GM12874 (cell line): ENCODE measurements at regions not wholly inside any gene's neighbourhood (a gene's known extent, or its start where the extent isn't known, plus 50 kb on each side); places are given as distances from the start of the nearest gene placed in this dataset.

Experiments used
- TF ChIP-seq, protein P1 (sequence below): IDR thresholded peaks from 2 replicates; pipeline ENCODE4 v1.5.1; 2011; ENCODE audit warnings: low read depth, mild to moderate bottlenecking, control low read depth, low read length, moderate library complexity; ENCODE audit not compliant: insufficient read depth

DNA sequence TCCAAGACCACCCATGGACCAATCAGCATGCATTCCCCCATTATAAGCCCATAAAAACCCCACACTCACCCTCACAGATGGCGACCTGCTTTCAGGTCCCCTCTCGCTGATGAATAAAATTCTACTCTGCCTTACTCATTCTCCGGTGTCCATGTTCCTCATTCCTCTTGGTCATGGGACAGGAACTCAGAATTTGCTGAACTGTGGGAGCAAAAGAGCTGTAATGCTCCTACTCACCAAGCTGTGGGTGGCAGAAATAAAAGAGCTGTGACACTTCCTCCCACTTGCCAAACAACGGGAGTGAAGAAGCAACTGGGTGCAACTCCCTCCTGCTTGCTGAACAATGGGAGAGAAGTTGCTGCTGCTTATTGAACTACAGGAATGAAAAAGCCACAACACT lies 168.5 kb upstream of the PCDH18 start:
- TF ChIP-seq, protein P1, sequence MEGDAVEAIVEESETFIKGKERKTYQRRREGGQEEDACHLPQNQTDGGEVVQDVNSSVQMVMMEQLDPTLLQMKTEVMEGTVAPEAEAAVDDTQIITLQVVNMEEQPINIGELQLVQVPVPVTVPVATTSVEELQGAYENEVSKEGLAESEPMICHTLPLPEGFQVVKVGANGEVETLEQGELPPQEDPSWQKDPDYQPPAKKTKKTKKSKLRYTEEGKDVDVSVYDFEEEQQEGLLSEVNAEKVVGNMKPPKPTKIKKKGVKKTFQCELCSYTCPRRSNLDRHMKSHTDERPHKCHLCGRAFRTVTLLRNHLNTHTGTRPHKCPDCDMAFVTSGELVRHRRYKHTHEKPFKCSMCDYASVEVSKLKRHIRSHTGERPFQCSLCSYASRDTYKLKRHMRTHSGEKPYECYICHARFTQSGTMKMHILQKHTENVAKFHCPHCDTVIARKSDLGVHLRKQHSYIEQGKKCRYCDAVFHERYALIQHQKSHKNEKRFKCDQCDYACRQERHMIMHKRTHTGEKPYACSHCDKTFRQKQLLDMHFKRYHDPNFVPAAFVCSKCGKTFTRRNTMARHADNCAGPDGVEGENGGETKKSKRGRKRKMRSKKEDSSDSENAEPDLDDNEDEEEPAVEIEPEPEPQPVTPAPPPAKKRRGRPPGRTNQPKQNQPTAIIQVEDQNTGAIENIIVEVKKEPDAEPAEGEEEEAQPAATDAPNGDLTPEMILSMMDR = no peak

DNA sequence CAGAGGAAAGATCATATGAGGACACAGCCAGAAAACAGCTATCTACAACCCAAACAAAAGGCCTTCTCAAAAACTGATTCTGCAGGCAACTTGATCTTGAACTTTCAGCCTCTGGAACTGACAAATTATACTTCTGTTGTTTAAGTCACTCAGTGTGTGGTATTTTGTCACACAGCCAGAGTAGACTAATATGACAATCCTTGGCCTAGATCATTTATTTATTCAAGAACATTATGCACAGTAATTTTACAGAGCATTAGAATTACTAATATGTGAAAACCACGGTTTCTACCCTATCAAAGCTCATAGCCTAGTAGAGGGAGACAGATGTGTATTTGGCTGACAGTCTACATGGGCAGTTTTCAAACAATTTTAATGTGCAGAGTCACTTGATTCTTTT lies 167.8 kb upstream of the PCDH18 start:
- TF ChIP-seq, protein P1 = no peak

DNA sequence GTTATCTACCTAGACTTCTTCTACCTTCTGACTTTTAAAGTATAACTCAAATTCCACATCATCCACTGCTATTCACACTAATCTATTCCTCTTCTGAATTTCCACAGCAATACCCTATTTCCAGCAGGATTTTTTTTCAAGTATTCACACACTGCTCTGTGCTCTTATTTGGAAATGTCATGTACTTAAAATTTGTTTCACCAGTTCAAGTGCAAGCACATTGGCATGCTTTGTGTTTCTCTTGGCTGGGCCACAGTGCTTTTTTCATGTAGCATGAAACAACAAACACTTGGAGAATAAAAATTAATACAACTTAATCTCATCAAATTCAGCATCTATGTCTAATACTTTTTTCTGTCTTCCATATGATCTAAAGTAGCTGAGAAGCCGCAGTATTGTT lies 161.8 kb upstream of the PCDH18 start:
- TF ChIP-seq, protein P1 = no peak

DNA sequence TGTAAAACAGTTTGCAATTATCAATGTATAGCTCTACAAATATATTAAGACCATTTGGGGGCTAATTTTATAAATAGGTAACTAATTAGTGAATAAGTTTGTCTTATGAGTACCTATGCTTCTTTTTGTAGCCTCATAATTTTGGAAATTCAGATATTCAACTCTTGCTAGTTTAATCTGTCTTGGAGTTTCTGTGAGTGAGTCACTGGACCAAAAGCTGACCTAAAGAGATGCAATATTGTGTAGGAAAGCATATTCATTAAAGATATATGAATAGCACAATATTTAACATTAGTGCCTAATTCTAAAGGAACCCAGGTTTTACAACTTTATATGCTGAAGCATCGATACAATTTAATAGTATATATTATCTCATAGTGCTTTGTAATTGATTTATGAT lies 161.3 kb upstream of the PCDH18 start:
- TF ChIP-seq, protein P1 = no peak

DNA sequence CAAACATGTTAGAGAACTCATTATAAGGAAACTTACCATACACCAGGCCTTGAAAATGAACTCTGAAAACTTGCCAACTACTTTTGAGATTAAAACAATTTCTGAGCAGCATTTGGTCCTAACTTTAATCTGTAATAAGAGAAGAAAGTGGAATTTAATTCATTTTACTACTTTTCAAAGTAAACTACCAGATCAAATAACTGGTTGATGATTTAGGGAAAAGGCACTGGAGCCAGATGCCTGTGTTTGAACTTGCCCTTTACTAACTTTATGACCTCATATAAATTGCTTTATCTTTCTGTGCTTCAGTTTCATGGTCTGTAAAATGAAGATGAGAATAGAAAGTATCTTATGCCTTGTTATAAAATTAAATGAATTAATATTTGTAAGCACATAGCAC lies 159.9 kb upstream of the PCDH18 start:
- TF ChIP-seq, protein P1 = no peak

DNA sequence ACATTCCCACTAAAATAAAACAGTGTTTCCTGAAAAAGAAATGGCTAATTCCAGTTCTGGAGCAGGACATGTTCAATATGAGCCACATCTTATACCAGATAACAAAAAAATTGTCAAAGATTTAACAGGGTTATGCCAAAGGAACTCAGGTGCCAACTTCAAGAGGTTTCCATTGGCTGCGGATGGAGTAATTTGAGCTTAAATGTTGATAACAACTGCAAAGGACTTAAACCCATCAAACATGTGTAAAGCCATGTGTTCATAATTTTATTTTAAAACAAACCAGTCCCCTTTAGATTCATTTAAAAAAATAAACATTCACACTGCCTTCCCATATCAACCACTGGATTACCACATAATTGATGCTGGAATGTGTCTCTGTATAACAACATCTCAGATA lies 156.4 kb upstream of the PCDH18 start:
- TF ChIP-seq, protein P1 = no peak

DNA sequence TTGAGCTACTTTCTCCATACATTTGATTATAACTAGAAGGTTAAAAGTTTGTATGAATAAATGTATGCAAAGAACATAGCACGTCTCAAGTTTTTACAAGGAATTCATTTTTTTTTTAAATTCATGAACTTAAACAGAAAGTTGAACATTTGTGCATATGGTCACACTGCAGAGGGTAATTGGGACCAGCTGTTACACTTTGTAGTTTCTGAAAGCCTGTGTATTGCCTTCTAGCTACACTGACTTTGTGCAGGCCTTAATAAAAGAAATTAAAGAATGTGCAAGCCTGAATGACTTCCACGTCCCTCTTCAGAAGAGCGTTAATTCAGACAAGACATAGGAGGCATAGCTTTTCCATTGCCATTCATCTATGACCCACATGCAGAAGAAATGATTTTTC lies 153.1 kb upstream of the PCDH18 start:
- TF ChIP-seq, protein P1 = no peak

DNA sequence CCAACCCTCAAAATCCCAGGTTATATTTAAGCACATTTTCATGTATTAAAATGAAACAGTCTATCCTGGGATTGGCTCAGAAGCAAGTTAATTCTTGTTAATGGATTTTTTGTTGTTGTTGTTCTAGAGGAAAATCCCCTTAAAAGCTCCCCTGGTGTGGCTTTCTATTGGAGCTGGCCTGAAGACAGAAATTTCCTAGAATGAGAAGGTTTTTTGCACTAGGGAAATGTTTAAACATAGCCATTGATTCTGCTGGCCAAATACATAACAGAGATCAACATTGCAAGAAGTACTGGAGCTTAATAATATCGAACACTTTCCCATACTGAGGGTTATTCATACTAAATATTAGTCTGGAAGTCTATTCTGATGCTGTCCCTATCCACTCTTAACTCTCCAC lies 148.8 kb upstream of the PCDH18 start:
- TF ChIP-seq, protein P1 = no peak
